ENCODE measurements at regions not wholly inside any gene's neighbourhood (a gene's known extent, or its start where the extent isn't known, plus 50 kb on each side); places are given as distances from the start of the nearest gene placed in this dataset.

DNA sequence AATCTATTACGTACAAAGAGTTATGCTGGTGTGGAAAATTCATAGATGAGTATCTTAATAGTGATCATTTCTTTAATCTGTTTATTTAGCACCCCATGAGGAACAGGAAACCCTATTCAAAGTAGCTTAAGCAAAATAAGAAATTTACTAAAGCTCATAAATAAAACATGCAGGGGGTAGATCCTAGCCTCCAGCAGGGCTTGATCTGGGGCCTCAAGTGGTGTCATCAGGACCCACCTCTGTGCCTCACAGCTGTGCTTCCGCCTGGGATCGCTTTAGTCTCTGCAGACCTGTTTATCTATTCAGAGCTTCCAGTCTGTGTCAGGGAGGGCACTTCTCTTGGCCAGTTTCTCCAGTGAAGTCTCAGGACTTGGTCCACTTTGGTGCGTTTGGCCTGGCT, 171.0 kb upstream of the SLC24A5 start:
- no peak for DNase-seq (ENCODE audit: low read depth, low spot score)

GRCh38 chr15:47950447-47950846, 170.3 kb upstream of the SLC24A5 start:
- no peak for DNase-seq (ENCODE audit: low read depth, low spot score)

- no peak for DNase-seq (ENCODE audit: low read depth, low spot score)
Measured at GRCh38 chr15:47951781-47952180, 169.0 kb upstream of the SLC24A5 start.

DNA sequence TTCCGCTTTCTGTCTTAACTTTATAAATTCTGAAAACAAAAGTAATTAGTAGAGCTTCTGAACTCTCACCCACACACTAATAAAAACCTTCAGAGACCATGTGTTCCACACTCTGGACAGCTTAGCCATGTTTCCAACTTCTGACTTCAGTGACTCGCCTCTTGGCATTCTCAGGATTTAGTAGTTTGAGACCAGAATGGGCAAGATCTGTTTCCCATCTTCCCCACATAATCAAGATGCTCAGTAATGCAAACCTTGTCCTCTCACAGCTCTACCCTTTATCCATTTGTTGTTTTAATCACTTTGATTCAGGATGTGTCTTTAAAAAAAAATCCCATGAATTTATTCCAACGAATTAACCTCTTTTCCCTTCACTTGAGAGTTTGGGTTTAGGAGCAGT, 166.6 kb upstream of the SLC24A5 start:
- DNase-seq (ENCODE audit: low read depth, low spot score) = no peak

DNA sequence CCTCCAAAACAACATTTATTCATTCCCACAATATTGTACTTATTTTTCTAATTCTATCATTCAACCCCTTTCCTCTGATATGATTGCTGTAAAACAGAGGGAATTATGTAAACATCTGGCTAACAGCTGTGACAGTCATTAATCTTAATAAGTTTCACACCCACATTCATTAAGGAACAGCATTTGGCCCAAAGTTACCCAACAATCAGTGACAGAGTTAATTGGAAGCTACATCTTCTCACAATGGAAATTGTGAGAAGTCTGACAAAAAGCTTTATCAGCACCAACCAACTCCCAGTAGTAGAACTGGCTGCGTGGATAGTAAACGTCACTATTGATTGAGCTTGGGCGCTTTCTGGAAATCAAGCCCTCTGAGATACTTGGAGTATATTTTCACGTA, 165.8 kb upstream of the SLC24A5 start:
- DNase-seq (ENCODE audit: low read depth, low spot score) = no peak

- DNase-seq (ENCODE audit: low read depth, low spot score) = no peak
Measured at GRCh38 chr15:47959617-47960413, 161.0 kb upstream of the SLC24A5 start.

GRCh38 chr15:47961401-47962090, 159.2 kb upstream of the SLC24A5 start:
- DNase-seq (ENCODE audit: low read depth, low spot score) = no peak

- no peak for DNase-seq (ENCODE audit: low read depth, low spot score)
Measured at GRCh38 chr15:47963265-47963664, 157.5 kb upstream of the SLC24A5 start.

DNA sequence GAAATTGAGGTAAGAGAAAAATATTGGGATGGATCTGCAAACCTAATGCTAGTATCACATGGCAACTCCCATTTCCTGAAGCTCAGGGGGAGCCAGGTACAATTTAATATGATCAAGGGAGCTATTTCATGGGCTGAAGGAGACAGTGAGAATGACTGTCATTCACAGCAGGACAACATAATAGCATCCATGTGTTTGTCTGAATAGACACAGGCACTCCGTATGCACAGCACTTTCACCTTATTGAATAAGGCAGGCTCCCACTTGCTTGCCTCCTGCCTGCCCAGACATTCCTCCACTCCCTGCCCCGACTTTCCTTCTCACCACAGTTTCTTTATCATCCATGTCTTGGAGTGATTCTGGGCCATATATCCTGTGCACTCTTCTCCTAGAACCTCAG, 156.6 kb upstream of the SLC24A5 start:
- DNase-seq (ENCODE audit: low read depth, low spot score) = no peak

- no peak for DNase-seq (ENCODE audit: low read depth, low spot score)
Measured at GRCh38 chr15:47965297-47965696, 155.5 kb upstream of the SLC24A5 start.

DNA sequence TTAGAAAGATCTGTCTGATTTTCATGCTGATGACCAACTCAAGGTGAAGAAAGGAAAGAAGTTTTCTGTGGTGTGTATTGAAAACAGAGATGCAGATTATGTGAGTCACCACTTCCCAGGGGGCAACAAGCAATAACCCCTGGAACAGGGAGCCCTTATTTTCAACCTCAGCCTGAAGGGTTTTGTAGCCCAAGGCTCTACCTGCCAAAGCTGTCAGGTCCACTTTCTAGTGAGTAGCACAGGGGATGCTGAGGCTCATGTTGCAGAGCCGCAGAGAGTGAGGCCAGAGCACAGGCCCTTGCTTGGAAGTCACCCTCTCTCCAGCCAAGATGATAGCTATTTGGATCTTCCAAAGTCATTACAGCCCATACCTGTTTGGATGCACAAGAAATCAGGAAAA, 152.2 kb upstream of the SLC24A5 start:
- no peak for DNase-seq (ENCODE audit: low read depth, low spot score)

DNA sequence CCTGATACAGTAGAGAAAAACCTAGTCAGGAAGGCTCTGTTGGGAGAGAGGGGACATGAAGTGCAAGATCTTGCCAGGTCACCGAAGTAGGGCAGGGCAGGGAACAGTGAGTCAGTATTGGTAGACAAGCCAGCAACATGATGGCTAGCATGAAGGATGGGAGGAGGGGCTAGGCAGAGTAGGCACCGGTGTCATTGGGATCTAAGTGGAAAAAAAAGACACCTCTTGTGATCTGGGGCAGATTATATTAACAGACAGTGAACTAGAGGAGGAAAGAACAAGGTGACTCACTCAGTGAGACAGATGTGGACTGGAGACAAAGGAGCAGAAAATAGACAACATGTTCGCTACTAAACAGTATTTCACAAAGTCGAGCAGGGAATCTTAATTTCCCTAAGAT, 149.2 kb upstream of the SLC24A5 start:
- DNase-seq (ENCODE audit: low read depth, low spot score) = no peak

- DNase-seq (ENCODE audit: low read depth, low spot score) = no peak
Measured at GRCh38 chr15:47972738-47973137, 148.1 kb upstream of the SLC24A5 start.

- DNase-seq (ENCODE audit: low read depth, low spot score) = no peak
Measured at GRCh38 chr15:47974724-47975123, 146.1 kb upstream of the SLC24A5 start.

DNA sequence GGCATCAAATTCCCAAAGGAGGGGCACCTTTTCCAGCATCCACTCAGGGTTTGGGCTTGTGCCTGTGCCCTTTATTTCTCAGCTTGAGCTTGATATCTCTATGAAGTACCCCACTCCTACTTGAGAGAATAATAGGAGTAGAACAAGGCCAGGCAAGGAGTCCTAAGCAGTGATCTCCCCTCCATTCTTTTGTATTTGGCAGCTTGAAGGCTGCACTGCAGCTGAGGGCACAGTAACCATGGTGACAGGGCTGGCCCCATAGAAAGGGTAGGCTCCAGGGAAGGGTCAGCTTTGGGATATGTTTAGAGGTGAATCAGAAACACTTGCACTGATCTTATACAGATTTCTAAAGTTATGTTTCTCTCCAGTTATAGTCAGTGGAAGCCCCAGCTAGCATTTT, 145.4 kb upstream of the SLC24A5 start:
- DNase-seq (ENCODE audit: low read depth, low spot score) = no peak

DNA sequence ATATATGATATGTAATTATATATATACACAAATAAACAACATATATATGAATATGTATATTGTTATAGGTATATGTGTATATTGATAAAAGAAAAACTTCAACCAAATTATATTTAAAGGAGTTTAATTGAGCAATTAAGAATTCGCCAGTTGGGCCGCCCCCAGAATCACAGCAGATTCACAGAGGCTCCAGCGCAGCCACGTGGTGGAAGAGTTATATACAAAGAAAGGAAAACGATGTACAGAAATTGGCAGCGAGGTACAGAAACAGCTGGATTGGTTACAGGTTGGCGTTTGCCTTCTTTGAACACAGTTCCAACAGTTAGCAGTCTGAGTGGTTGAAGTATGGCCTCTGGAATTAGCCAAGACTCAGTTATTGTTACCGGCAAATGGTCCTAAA, 137.3 kb upstream of the SLC24A5 start:
- no peak for DNase-seq (ENCODE audit: low read depth, low spot score)

DNA sequence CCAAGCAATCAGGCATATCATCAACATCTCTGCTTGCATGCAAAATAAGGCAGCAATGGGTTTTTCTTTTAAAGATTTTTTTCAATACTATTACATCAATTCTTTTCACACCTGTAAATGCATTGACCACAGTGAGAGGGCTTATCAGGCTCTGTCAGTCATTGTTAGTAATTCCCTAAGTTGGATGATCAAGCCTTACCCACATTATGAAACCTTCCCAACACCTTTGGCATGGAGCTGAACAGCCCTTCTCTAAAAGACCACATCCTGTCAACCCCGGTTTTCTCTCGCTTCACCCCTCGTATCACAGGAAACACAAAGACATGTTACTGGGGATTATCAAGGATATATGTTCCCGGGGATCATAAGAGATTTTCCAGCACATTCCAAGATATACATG, 135.2 kb upstream of the SLC24A5 start:
- DNase-seq (ENCODE audit: low read depth, low spot score) = no peak

- no peak for DNase-seq (ENCODE audit: low read depth, low spot score)
Measured at GRCh38 chr15:47987461-47987860, 133.3 kb upstream of the SLC24A5 start.

GRCh38 chr15:47987908-47988532, 132.8 kb upstream of the SLC24A5 start:
- peak; percentile 32 for DNase-seq (ENCODE audit: low read depth, low spot score)

DNA sequence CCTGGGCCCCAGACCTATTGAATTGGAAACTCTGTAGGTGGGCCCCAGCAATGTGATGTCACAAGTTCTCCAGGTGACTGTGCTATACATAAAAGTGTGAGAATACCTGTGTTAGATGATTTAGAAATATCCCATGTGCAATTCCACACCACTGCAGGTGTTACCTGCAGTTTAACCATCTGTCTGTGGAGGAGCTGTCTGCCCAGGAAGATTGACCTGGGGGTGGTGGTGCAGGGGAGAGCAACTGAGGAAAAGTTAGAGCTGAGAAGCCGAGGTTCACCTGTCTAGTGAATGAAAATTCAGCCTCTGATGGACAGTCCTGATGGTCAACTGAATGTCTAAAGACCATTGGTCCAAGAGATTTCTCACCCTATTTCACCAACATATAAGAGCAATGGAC, 132.2 kb upstream of the SLC24A5 start:
- no peak for DNase-seq (ENCODE audit: low read depth, low spot score)

DNA sequence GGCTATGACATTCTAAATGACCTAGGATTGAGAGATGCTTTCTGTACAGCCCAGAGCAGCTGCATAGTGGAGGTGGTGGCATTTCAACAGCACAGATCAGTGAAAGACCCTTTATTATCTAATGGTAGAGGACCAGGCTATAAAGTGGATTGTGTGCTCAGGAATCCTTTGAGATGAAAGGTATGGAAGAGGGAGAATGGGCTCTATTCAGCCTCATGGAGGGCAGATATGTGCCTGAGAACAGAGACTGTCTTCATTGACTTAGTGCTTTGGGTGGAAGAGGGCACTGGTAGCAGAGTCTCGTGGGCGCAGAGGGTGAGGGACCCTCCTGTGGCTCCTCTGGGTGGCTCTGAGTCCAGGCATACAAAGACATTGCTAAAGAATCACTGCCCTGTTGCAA, 130.0 kb upstream of the SLC24A5 start:
- DNase-seq (ENCODE audit: low read depth, low spot score) = no peak

GRCh38 chr15:47991357-47991756, 129.4 kb upstream of the SLC24A5 start:
- no peak for DNase-seq (ENCODE audit: low read depth, low spot score)

DNA sequence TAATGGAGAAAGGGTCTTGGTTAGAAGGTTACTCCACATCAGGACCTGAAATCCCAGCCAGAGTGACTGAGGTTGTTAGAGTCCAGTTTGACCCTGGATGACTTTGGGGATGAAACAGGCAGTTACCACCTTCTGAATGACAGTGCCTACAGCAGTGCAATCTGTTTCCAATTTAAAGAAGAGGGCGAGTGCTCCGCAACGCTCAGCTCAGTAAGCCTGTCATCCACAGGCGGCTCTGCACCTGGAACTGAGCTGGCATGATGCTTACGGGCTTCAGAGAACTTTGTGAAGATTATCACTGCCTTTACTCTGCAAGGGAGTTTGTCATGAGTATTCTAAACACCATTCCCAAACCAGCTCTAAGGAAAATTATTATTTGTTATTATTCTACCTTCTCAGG, 127.7 kb upstream of the SLC24A5 start:
- no peak for DNase-seq (ENCODE audit: low read depth, low spot score)

Measured in smooth muscle cell of the brain vasculature (primary cell).